ENCODE measurements at regions not wholly inside any gene's neighbourhood (a gene's known extent, or its start where the extent isn't known, plus 50 kb on each side); places are given as distances from the start of the nearest gene placed in this dataset.

DNA sequence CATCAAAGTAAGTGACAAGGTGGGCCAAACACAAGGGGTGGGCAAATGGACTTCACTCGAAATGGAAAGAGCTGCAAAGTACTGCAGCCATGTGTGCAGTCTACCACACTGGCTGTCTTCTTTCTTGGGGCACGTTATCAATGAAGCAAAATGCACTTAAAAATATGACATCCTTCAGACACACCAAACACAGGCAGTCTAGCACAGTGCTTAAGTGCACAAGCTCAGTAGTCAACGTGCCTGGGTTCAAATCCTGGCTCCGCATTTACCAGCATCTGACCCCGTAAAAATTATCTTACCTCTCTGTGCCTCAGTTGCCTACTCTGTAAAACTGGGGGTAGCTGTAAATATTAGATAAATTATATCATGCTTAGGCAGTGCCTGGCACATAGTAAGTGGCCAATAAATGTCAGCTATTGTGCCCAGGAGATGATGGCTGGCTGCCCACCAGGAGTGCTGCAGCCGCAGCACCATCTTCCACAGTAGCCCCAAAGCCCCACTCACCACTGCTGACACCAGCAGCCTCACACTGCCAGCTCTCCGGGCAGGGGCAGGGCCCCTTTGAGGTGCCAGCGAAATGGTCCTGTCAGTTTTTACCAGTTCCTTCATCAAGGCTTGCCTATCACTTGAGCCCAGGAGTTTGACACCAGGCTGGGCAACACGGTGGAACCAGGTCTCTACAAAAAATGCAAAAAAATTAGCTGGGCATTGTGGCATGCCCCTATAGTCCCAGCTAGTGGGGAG lies 121.8 kb upstream of the SLC1A4 start:
- no peak overlapping the region for H2AK5ac ChIP-seq (ENCODE audit: low read depth, low read length)
- H3K4me3 ChIP-seq (ENCODE audit: extremely low read depth in 1 of 4, insufficient read depth in 2 of 4, low read depth in 3 of 4, low read length in 4 of 4): no peak overlapping the region
- DNase-seq (ENCODE audit: low read depth in 1 of 2, low spot score in 2 of 2) (no peak), FAIRE-seq (no peak)
- no peaks in the 10 kb centered on the region for H3K9me3 ChIP-seq (ENCODE audit: insufficient read depth in 2 of 2, low read depth in 1 of 2, low read length in 1 of 2)
- H4K20me1 ChIP-seq (replicated peaks in 1 of 2; ENCODE audit: control insufficient read depth in 1 of 2, insufficient read depth in 2 of 2, low read length in 2 of 2): no peaks in the 10 kb centered on the region
- H2AFZ ChIP-seq (ENCODE audit: low read length): no peak overlapping the region
- no peak overlapping the region for H4K8ac ChIP-seq (ENCODE audit: extremely low read depth, insufficient read depth, low read length)
- no peak overlapping the region for H3K4me2 ChIP-seq (ENCODE audit: insufficient read depth in 1 of 2, low read depth in 2 of 2, low read length in 2 of 2)
- no peak overlapping the region for H2BK120ac ChIP-seq (replicated peaks; ENCODE audit: low read depth, low read length)
- H2BK20ac ChIP-seq (ENCODE audit: low read length): no peak overlapping the region
- H3K36me3 ChIP-seq (ENCODE audit: control insufficient read depth in 2 of 4, insufficient read depth in 4 of 4, low read length in 3 of 4): no peaks in the 10 kb centered on the region
- 85% methylated on average over 9 of the region's 9 CpGs; no CpG with 5 or more reads in 1 of the 2 experiments for WGBS, 2 experiments (ENCODE audit: extremely low coverage in 1 of 2, insufficient coverage in 1 of 2, insufficient read length in 1 of 2, insufficient replicate concordance in 2 of 2, low coverage in 1 of 2, low lambda C conversion rate in 2 of 2, missing lambda C conversion rate in 1 of 2)
- 0 out of 2 replicates have a peak overlapping the region, but pooled peaks have one; percentile 8 for H2BK15ac ChIP-seq (ENCODE audit: low read length)
- H3K27ac ChIP-seq (ENCODE audit: low read depth, low read length): no peak overlapping the region
- no peak overlapping the region for H2BK12ac ChIP-seq (ENCODE audit: low read depth, low read length)
- H3K18ac ChIP-seq (ENCODE audit: extremely low read depth, low read length): no peak overlapping the region
- no peaks in the 10 kb centered on the region for H3K79me2 ChIP-seq (ENCODE audit: control insufficient read depth in 1 of 2, insufficient read depth in 2 of 2, low read length in 2 of 2)
- POLR2A ChIA-PET (ENCODE audit: partially characterized antibody): interaction anchor here (0.7 kb wide), 1 partner anchor 260 kb away, joined by 3 read pairs; no protein-coding TSS in a partner anchor
- no peak overlapping the region for H3K4ac ChIP-seq (replicated peaks; ENCODE audit: insufficient read length, low read depth, low read length)
- no peak overlapping the region for H4K91ac ChIP-seq (replicated peaks; ENCODE audit: insufficient read length, low read length)
- H3K27me3 ChIP-seq (replicated peaks in 1 of 4; ENCODE audit: control insufficient read depth in 3 of 4, extremely low read depth in 1 of 4, insufficient read depth in 3 of 4, low read length in 3 of 4): peaks cover 3 to 30% (median 23%) of the 10 kb centered on the region in 4 experiments
- H4K5ac ChIP-seq (ENCODE audit: insufficient read length, low read depth, low read length): no peak overlapping the region
- no peak overlapping the region for H2BK5ac ChIP-seq (ENCODE audit: low read depth, low read length)
- no peaks in the 10 kb centered on the region for H3K79me1 ChIP-seq (ENCODE audit: low read depth, low read length)
- H3K23me2 ChIP-seq (ENCODE audit: low read depth, low read length): peaks cover 5% of the 10 kb centered on the region; the same call in 1 of the 2 replicates
- H3K4me1 ChIP-seq (replicated peaks in 1 of 4; ENCODE audit: control insufficient read depth in 3 of 4, insufficient read depth in 4 of 4, low read length in 3 of 4): peaks cover 0 to 7% (median 5%) of the 10 kb centered on the region in 4 experiments; a peak in 4 of 7 replicates
- no peak overlapping the region for H3K23ac ChIP-seq (ENCODE audit: insufficient read length)
- H3K56ac ChIP-seq (replicated peaks; ENCODE audit: insufficient read length, low read depth, low read length): no peak overlapping the region
- H3K9ac ChIP-seq (replicated peaks in 1 of 4; ENCODE audit: extremely low read depth in 1 of 4, low read depth in 3 of 4, low read length in 3 of 4): no peak overlapping the region
- CTCF ChIA-PET (ENCODE audit: partially characterized antibody): interaction anchor here (0.6 to 3.6 kb wide), 36 partner anchors 9 to 538 kb away, joined by 3 to 22 read pairs (median 4); partner anchors contain the start of gene SERTAD2
- H3K14ac ChIP-seq (ENCODE audit: insufficient read length): no peak overlapping the region
- TF ChIP-seq YY1 (IDR thresholded peaks at IDR 0.05; ENCODE audit: low read depth, low read length) (no peak), TAF1 (IDR thresholded peaks at IDR 0.05; ENCODE audit: low read depth, low read length) (no peak), GABPA (IDR thresholded peaks at IDR 0.05; ENCODE audit: borderline replicate concordance, insufficient read depth, low read length) (no peak), CTBP2 (IDR thresholded peaks at IDR 0.05; ENCODE audit: borderline replicate concordance, insufficient read depth, insufficient read length, low read length) (no peak), BCL11A (IDR thresholded peaks at IDR 0.05; ENCODE audit: low read depth in 2 of 2, low read length in 2 of 2) (no peak), SP1 (IDR thresholded peaks at IDR 0.05; ENCODE audit: low read depth, low read length) (no peak), GTF2F1 (IDR thresholded peaks at IDR 0.05; ENCODE audit: borderline replicate concordance, low read depth, low read length) (no peak), SIX5 (IDR thresholded peaks at IDR 0.05; ENCODE audit: low read depth, low read length) (no peak), TCF12 (IDR thresholded peaks at IDR 0.05; ENCODE audit: low read depth, low read length) (no peak), TAF7 (optimal IDR thresholded peaks at IDR 0.05; ENCODE audit: borderline replicate concordance, low read depth, low read length) (no peak), BACH1 (IDR thresholded peaks at IDR 0.05; ENCODE audit: low read length) (no peak), FOSL1 (IDR thresholded peaks at IDR 0.05; ENCODE audit: insufficient read depth, low read depth, low read length) (no peak)
- TF ChIP-seq, protein P1, sequence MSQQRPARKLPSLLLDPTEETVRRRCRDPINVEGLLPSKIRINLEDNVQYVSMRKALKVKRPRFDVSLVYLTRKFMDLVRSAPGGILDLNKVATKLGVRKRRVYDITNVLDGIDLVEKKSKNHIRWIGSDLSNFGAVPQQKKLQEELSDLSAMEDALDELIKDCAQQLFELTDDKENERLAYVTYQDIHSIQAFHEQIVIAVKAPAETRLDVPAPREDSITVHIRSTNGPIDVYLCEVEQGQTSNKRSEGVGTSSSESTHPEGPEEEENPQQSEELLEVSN (IDR thresholded peaks at IDR 0.05): no peak

Measured in H1 (cell line).